GM12892 (cell line): ENCODE measurements at regions not wholly inside any gene's neighbourhood (a gene's known extent, or its start where the extent isn't known, plus 50 kb on each side); places are given as distances from the start of the nearest gene placed in this dataset.

ENCODE experiments used
- POLR2AphosphoS5 ChIP-seq: IDR thresholded peaks from 2 replicates; pipeline ENCODE4 v1.6.1; 2011; ENCODE audit warnings: low read depth, low read length, control low read depth
- TAF1 ChIP-seq: IDR thresholded peaks from 2 replicates; pipeline ENCODE4 v1.6.1; 2011; ENCODE audit warnings: low read depth, mild to moderate bottlenecking, control low read depth, low read length, borderline replicate concordance

GRCh38 chr9:95817205-95817604, 58.3 kb upstream of the ERCC6L2 start:
- TF ChIP-seq POLR2AphosphoS5 = no peak
- TF ChIP-seq TAF1 = no peak
